Panc1 (cell line): ENCODE measurements at regions not wholly inside any gene's neighbourhood (a gene's known extent, or its start where the extent isn't known, plus 50 kb on each side); places are given as distances from the start of the nearest gene placed in this dataset.

ENCODE experiments used
- ATAC-seq: fragments of 200-7000 bp; cut with Tn5 transposase; 2 replicates; pipeline ENCODE4 v1.9.1; 2020; ENCODE audit warnings: mild to moderate bottlenecking, moderate library complexity
- BruUV-seq: library from RNA; stranded (reverse); fragments of 400-500 nt; replicated peaks from 2 replicates; lab custom pipeline; 2021; lab: Mats Ljungman, UMichigan
- CTCF ChIA-PET: fragments of 300-600 bp; sonication (Branson Sonifier 250); formaldehyde crosslinking; loops from one replicate; lab custom pipeline; 2022; ENCODE audit warnings: antibody characterized with exemption; lab: Charles Lee
- POLR2A ChIA-PET: fragments of 300-600 bp; sonication (Branson Sonifier 250); formaldehyde crosslinking; loops from one replicate; lab custom pipeline; 2022; ENCODE audit warnings: antibody characterized with exemption; lab: Charles Lee
- DNase-seq: peaks from one replicate; pipeline ENCODE4 v3.0.0-alpha.2; 2010; ENCODE audit warnings: low read depth, low spot score
- H3K27ac ChIP-seq: 2 replicates; pipeline ENCODE4 v1.5.1; 2011; ENCODE audit warnings: mild to moderate bottlenecking, low read length, inconsistent platforms
- H3K27me3 ChIP-seq: fragments of 200-500 bp; sonication (Bioruptor generic); 2 replicates; pipeline ENCODE4 v1.6.0; 2014; ENCODE audit warnings: low read length, inconsistent platforms; ENCODE audit not compliant: control insufficient read depth, insufficient read depth
- H3K36me3 ChIP-seq: fragments of 200-500 bp; sonication (Bioruptor generic); 2 replicates; pipeline ENCODE4 v1.5.1; 2014; ENCODE audit warnings: inconsistent platforms, mild to moderate bottlenecking, low read length, moderate library complexity; ENCODE audit not compliant: control insufficient read depth, insufficient read depth
- H3K4me1 ChIP-seq: 2 replicates; pipeline ENCODE4 v1.5.1; 2011; ENCODE audit warnings: inconsistent platforms, mild to moderate bottlenecking, low read length, moderate library complexity; ENCODE audit not compliant: control insufficient read depth, insufficient read depth
- H3K4me3 ChIP-seq, 2 experiments: 2 replicates each; pipeline ENCODE4 v1.5.1; 2011 to 2012; ENCODE audit warnings: low read depth in 2 of 2, low read length in 2 of 2, mild to moderate bottlenecking in 2 of 2, inconsistent platforms in 1 of 2, moderate library complexity in 1 of 2
- H3K9me3 ChIP-seq: fragments of 200-500 bp; sonication (Bioruptor generic); 2 replicates; pipeline ENCODE4 v1.5.1; 2014; ENCODE audit warnings: low read depth, mild to moderate bottlenecking, inconsistent platforms, low read length, moderate library complexity; ENCODE audit not compliant: control insufficient read depth, insufficient read depth
- CTCF ChIP-seq: fragments of 450-650 bp; IDR thresholded peaks from 2 replicates; pipeline ENCODE4 v1.5.1; 2017; ENCODE audit warnings: mild to moderate bottlenecking
- POLR2AphosphoS5 ChIP-seq: IDR thresholded peaks from 2 replicates; pipeline ENCODE4 v1.6.1; 2012; ENCODE audit warnings: mild to moderate bottlenecking, low read depth, low read length, moderate library complexity
- REST ChIP-seq, 2 experiments: IDR thresholded peaks; 2 replicates each; pipeline ENCODE4 v1.6.1; 2011 to 2012; ENCODE audit warnings: low read depth in 2 of 2, control low read depth in 1 of 2, low read length in 1 of 2, mild to moderate bottlenecking in 1 of 2, moderate library complexity in 1 of 2; ENCODE audit not compliant: insufficient read depth in 1 of 2
- SIN3A ChIP-seq: IDR thresholded peaks from 2 replicates; pipeline ENCODE4 v1.6.1; 2012; ENCODE audit warnings: low read depth, mild to moderate bottlenecking, low read length, moderate library complexity, borderline replicate concordance; ENCODE audit not compliant: insufficient read depth
- TCF7L2 ChIP-seq: IDR thresholded peaks from 2 replicates; pipeline ENCODE4 v1.6.1; 2011; ENCODE audit warnings: mild to moderate bottlenecking, low read depth, low read length, inconsistent platforms
- in situ Hi-C: cut with HindIII; loops from 2 replicates; pipeline ENCODE4 v1.10.0; 2016; ENCODE audit warnings: low sequenced_read_pairs, low pct_unique_long_range_greater_than_20kb
- intact Hi-C: fragments of 100-400 bp; cut with micrococcal nuclease; formaldehyde crosslinking; loops from one replicate; pipeline ENCODE4 v1.10.0; 2022; ENCODE audit not compliant: unreplicated experiment

DNA sequence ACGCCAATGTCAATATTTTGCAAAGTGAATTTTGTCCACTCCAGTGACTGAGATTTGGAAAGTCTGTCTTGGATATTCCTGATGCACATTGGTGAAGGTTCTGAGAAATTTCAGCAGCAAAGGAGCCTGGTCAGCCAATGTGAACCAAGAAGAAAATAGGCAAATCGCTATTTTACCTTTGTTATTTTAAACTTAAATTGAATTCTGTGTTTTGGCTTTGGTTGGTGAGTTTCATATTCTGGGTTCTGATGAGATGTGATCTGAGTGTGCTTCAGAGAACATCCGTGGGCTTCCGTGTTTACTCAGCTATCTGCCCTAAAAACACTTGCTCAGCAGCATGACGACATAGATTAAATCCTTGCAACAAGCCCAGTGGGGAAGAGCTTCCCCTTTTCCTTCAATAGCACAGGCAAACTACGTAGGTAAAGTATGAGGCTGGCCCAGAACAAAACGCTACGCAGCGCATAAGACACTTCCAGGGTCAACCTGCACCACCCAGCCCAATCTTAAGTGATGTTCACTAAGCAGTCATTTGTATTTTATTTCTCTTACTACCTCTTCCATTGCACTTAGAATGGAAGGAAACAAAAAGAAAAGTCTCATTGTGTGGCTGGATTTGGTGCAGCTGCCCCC, 176.4 kb upstream of the KAZN start:
- DNase-seq (no peak), ATAC-seq (no peak)
- Histone ChIP-seq H3K4me3 (no peak overlapping the region), H3K4me1 (no peaks in the 10 kb centered on the region), H3K9me3 (no peaks in the 10 kb centered on the region), H3K27me3 (no peaks in the 10 kb centered on the region), H3K36me3 (no peaks in the 10 kb centered on the region), H3K27ac (no peak overlapping the region)
- in situ Hi-C loops (no loop called here), intact Hi-C loops (no loop called here)
- TF ChIP-seq REST (IDR thresholded peaks at IDR 0.05; ENCODE audit: insufficient read depth in 1 of 2, low read depth in 2 of 2, low read length in 1 of 2) (no peak), TCF7L2 (no peak), CTCF (no peak), SIN3A (no peak), POLR2AphosphoS5 (no peak)
- no TSS peak for BruUV-seq
- ChIA-PET CTCF (no interaction called here), POLR2A (no interaction called here)

DNA sequence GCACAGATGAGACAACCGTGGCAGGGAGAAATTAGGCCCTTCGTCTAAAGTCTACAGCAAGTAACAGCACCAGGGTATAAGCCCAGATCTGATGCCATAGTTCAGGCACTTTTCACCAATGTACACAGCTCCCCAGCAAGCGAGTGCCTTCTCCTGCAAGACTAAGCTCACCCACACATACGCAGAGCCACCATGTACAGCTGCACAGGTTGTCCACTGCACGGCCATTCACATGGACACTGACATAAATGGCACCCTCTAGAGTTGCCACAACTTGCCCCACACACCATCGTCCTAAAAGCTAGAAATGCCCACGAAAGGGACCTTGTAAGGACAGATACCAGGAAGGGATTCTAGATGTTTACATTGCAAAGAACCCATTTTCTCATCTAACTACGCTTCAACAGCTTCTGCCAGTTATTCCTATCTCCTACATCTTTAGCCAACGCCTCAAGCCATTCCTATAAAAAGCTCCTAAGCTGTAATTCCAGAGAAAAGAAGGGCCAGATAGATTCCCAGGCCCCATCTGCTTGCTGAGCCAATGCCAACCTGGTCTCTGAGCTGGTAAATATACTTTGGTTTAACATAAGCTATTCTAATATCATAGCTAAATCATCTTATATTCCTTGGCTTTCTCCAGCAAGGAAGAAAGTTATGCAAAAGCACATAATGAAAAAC, 174.0 kb upstream of the KAZN start:
- Histone ChIP-seq H3K4me3 (no peak overlapping the region), H3K36me3 (no peaks in the 10 kb centered on the region), H3K9me3 (no peaks in the 10 kb centered on the region), H3K27me3 (no peaks in the 10 kb centered on the region), H3K27ac (no peak overlapping the region), H3K4me1 (no peaks in the 10 kb centered on the region)
- CTCF ChIA-PET = no interaction called here
- DNase-seq (no peak), ATAC-seq (no peak)
- no peak for TF ChIP-seq CTCF
- TF ChIP-seq POLR2AphosphoS5 = no peak
- TF ChIP-seq REST (IDR thresholded peaks at IDR 0.05; ENCODE audit: insufficient read depth in 1 of 2, low read depth in 2 of 2, low read length in 1 of 2) = no peak
- TF ChIP-seq TCF7L2 = no peak
- TF ChIP-seq SIN3A = no peak
- POLR2A ChIA-PET = no interaction called here
- intact Hi-C loops = no loop called here
- in situ Hi-C loops = no loop called here
- no TSS peak for BruUV-seq
